ENCODE measurements at regions not wholly inside any gene's neighbourhood (a gene's known extent, or its start where the extent isn't known, plus 50 kb on each side); places are given as distances from the start of the nearest gene placed in this dataset.
"Not testable (repeated sequence)": the region's sequence is repeated elsewhere in the genome, so short reads cannot be mapped to it uniquely, and the experiment has no call there.

DNA sequence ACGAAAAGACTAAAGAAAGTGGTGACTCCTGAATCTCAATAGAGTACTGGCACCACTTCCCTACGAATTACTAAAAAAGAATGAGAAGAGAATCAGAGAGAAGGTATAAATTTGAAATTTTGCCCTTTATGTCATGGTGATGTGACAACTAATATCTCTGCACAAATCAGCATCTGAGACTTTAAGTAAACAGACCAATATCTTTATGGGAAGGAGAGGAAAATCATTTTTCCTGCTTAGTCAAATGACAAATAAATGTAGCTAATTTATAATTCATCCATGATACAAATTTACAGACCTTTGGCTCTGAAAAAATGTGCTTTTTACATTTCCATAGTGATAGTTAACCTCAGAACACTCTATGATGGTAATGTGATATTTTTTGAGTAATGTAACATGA, 424.8 kb upstream of the EPHA5 start:
- DNase-seq: no peak

GRCh38 chr4:66094070-66094469, 423.8 kb upstream of the EPHA5 start:
- DNase-seq: no peak

DNA sequence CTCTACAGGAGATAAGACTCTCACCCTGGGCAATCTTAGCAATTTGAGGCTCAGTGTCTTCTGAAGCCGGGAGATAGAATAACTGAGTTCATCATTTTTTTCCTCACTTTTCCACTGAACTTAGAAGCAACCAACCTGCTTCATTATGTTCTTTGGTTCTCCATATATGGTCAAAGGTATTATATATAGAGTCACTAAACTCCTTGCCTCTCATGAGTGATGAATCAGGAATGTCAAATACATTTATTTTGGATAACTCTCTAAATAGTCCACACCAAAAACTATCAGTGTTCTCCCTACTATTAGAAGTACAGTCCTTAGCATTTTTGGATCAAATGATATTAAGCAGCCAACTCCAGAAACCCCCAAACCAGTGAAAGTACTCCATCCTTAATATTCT, 421.5 kb upstream of the EPHA5 start:
- DNase-seq: no peak

DNA sequence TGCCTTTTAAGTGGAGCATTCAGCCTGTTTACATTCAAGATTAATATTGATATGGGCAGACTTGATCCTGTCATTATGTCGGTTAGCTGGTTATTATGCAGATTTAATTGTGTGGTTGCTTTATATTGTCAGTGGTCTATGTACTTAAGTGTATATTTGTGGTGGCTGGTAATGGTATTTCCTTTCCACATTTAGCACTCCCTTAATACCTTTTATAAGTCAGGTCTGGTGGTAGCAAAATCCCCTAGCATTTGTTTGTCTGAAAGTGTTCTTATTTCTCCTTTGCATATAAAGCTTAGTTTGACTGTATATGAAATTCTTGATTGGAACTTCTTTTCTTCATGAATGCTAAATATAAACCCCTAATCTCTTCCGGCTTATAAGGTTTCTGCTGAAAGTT, 403.7 kb upstream of the EPHA5 start:
- DNase-seq: no peak

DNA sequence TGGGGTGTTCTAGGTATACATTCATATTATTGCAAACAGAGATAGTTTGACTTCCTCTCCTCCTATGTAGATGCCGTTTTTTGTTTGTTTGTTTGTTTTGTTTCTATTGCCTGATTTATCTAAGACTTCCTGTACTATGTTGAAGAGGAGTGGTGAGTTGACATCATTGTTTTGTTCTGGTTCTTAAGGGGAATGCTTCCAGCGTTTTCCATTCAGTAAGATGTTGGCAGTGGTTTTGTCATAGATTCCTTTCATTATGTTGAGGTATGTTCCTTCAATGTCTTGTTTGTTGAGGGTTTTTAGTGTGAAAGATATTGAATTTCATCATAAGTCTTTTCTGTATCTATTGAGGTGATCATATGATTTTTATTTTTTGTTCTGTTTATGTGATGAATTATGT, 401.6 kb upstream of the EPHA5 start:
- DNase-seq: no peak

DNA sequence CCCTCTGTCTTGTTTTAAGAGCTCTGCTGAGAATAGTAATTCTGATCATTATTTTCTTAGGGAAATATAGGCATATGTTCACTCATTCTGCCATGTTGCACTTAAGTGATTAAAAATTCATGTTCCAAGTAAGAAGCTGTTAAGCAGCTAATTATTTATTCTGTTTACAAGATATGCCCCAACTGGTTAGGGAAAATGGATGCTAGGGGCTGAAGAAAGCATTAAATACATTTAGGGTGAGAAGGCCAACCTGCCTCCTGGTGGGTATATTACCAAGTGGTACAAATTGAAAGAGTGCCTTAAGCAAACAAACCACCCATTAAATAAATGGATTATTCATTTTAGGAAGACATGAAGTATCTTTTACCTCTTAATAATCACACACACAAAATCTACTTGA, 392.6 kb upstream of the EPHA5 start:
- DNase-seq: peak; percentile 26

- DNase-seq: no peak
Measured at GRCh38 chr4:66062044-66062443, 391.8 kb upstream of the EPHA5 start.

DNA sequence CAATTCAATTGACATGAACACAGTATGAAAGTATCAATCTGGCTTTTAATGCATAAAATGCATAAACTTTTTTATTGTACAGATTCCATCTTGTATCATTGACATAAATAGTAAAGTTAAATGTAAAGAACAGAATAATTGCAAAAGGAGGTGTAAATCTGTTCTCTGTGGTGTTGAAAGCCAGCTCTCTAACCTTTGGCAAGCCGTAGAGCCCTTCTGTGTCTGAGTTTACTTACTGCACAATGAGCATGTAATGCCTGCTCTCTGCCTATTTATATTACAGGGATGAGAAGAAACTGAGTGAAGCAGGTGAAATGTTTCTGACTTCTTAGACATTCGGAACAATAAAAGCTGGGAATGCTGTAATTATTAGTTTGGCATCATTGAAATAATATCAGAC, 389.3 kb upstream of the EPHA5 start:
- no peak for DNase-seq

DNA sequence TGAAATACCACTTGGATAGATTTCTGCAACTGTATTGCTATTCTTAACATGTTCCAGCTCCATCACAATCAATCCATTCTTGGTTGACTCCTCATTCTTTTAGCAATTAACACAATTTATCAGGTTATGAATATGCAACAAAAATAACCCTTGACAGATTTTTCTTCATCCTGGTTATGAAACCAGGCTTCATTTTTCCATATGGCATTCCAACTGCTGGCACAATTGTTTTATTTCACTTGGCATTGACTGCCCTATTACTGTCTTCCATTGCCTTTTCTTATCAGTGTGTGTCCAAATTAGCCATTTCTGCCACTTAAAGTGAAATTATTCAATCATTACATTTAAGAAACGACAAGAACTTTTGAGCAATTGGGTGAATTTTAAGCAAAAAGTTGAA, 388.8 kb upstream of the EPHA5 start:
- DNase-seq: no peak

DNA sequence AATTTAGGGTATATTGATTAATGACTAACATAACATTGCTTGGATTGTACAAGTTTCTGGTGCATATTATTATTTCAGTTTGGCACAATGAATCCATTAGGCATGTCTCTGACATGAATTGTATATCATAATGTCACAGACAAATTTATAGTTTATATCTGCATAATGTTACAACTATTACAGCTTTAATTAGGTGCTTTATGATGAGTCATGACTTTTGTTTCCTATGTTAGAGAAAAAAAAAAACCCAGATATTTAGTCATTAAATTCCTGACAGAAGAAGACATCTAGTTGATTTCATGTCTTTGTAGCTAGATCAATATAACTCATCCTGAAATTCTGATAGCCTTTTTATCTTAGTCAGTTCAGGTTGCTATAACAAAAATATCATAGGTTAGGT, 385.7 kb upstream of the EPHA5 start:
- no peak for DNase-seq

GRCh38 chr4:66052426-66052825, 382.1 kb upstream of the EPHA5 start:
- DNase-seq: no peak

GRCh38 chr4:66048861-66049260, 378.6 kb upstream of the EPHA5 start:
- no peak for DNase-seq

- DNase-seq: no peak
Measured at GRCh38 chr4:66045913-66046312, 375.6 kb upstream of the EPHA5 start.

GRCh38 chr4:66035701-66036100, 365.4 kb upstream of the EPHA5 start:
- DNase-seq: no peak

GRCh38 chr4:66034671-66035070, 364.4 kb upstream of the EPHA5 start:
- DNase-seq: no peak

- no peak for DNase-seq
Measured at GRCh38 chr4:66034262-66034661, 364.0 kb upstream of the EPHA5 start.

GRCh38 chr4:66032571-66032970, 362.3 kb upstream of the EPHA5 start:
- DNase-seq: no peak

- no peak for DNase-seq
Measured at GRCh38 chr4:66028668-66029067, 358.4 kb upstream of the EPHA5 start.

- DNase-seq: no peak
Measured at GRCh38 chr4:66023061-66023460, 352.8 kb upstream of the EPHA5 start.

GRCh38 chr4:66017671-66018070, 347.4 kb upstream of the EPHA5 start:
- no peak for DNase-seq

DNA sequence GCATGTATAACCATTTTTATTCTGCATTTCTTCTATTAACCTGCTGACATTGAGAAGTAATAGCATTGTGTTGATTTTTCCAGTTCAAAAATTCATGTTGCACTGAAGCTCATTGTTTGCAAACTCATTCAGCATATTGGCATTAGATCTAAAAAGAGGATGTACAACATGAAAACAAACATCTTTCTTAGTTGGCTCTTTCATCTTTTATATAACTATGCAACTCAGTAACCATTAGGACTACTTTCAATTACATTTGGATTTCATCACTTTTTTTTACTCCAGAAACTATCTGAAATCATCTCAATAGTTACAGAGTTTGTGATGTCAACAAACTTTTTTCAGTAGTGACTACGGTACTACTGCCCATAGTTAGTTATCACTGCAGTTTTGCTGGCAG, 346.0 kb upstream of the EPHA5 start:
- DNase-seq: no peak

- DNase-seq: no peak
Measured at GRCh38 chr4:66014146-66014765, 344.0 kb upstream of the EPHA5 start.

DNA sequence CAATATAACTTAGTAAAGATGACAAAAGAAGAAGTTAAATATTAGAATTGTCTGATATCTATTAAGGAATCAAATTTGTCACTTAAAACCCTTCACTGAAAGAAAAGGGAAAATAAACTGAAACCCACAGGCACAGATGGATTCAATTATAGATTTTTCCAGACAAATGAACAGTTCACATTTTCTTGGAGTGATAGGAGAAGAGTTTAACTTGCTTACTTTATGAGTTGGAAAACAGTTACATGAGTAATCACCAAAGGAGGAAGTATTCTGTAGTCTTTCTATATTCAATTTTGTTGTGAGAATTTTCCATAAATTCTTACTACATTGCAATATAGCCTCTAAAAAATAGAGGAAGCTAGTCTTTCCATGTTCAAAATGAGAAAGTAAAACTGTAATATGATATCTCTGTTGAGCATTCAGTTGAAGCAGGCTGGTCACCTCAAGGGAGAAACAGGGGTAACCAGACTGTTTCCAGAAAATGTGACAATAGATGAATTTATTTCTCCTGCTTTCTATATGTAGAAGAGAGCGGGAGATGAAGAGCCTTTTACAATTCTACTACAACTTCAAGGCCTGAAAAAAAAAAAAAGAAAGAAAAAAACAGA, 330.3 kb upstream of the EPHA5 start:
- DNase-seq: no peak

- DNase-seq: no peak
Measured at GRCh38 chr4:65999518-65999871, 329.2 kb upstream of the EPHA5 start.

DNA sequence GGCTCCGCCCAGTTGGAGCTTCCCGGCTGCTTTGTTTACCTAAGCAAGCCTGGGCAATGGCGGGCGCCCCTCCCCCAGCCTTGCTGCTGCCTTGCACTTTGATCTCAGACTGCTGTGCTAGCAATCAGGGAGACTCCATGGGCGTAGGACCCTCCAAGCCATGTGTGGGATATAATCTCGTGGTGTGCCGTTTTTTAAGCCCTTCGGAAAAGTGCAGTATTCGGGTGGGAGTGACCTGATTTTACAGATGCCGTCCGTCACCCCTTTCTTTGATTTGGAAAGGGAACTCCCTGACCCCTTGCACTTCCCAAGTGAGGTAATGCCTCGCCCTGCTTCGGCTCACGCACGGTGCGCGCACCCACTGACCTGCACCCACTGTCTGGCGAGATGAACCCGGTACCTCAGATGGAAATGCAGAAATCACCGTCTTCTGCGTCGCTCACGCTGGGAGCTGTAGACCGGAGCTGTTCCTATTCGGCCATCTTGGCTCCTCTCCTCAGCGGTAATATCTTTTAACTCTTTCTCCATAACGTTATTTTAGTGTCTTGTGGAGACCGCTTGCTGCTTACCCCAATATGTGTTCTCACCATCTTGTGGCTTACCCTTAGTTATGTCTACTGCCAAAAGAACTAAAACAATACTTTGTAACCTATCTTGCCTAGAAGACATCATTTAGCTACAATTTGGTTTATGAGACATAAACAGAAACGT, 328.7 kb upstream of the EPHA5 start:
- not testable (repeated sequence) for DNase-seq
